ENCODE measurements at regions not wholly inside any gene's neighbourhood (a gene's known extent, or its start where the extent isn't known, plus 50 kb on each side); places are given as distances from the start of the nearest gene placed in this dataset.
A peak's percentile ranks its signal among the peaks of the same experiment; 100 is the strongest.

DNA sequence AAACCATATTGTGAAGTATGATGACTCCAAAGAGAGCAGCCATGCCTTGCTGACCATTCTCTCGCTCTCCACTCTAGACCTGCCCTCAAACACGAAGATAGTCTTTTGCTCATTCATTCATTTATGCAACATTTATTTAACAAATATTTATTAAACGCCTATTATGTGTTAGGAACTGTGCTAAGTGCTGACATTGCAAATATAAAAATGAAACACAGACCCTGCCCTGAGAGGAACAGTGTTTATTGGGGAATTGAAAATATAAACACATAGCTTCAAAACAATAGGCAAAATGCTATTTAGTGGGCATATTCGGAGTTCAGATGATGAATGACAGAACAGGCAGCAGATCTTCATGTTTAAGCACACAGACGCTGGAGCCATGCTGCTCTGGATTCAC lies 213.6 kb downstream of the NUF2 start:
- Histone ChIP-seq H3K9me3 (ENCODE audit: control insufficient read depth, insufficient read depth, low read length) (no peaks in the 10 kb centered on the region), H2AK9ac (replicated peaks; ENCODE audit: low read depth, low read length, poor library complexity) (no peak overlapping the region), H3K9me1 (ENCODE audit: insufficient read depth, low read length) (no peaks in the 10 kb centered on the region), H3K14ac (replicated peaks; ENCODE audit: low read depth, low read length) (no peak overlapping the region), H4K20me1 (ENCODE audit: insufficient read depth, low read length) (no peaks in the 10 kb centered on the region), H2AK5ac (ENCODE audit: low read depth, low read length) (no peak overlapping the region), H3K18ac (ENCODE audit: low read depth, low read length) (no peak overlapping the region), H3K4me1 (ENCODE audit: control insufficient read depth, insufficient read depth, low read length) (no peaks in the 10 kb centered on the region), H3K79me1 (ENCODE audit: low read depth in 1 of 2, low read length in 2 of 2) (no peaks in the 10 kb centered on the region), H3K23ac (ENCODE audit: low read depth, low read length) (no peak overlapping the region), H3K56ac (ENCODE audit: extremely low read depth, insufficient read depth, low read length) (no peak overlapping the region), H2BK120ac (ENCODE audit: low read depth, low read length) (no peak overlapping the region), H2BK20ac (ENCODE audit: low read depth, low read length) (no peak overlapping the region), H4K91ac (ENCODE audit: insufficient read depth, low read depth, low read length) (no peak overlapping the region), H4K8ac (ENCODE audit: low read depth in 2 of 2, low read length in 2 of 2) (no peak overlapping the region), H3K9ac (ENCODE audit: low read depth, low read length) (no peak overlapping the region), H3K4me3 (ENCODE audit: insufficient read depth, low read depth, low read length) (no peak overlapping the region), H3K4ac (ENCODE audit: low read depth, low read length) (no peak overlapping the region), H3K4me2 (ENCODE audit: low read depth, low read length) (no peak overlapping the region), H2BK5ac (ENCODE audit: low read depth, low read length, poor library complexity, severe bottlenecking) (no peak overlapping the region), H3K36me3 (ENCODE audit: control insufficient read depth, insufficient read depth, low read length) (no peaks in the 10 kb centered on the region), H4K5ac (ENCODE audit: low read depth, low read length) (no peak overlapping the region), H3K27me3 (ENCODE audit: control insufficient read depth, insufficient read depth, low read length) (no peaks in the 10 kb centered on the region), H2AFZ (replicated peaks; ENCODE audit: low read length, poor library complexity) (no peak overlapping the region), H2BK15ac (ENCODE audit: low read depth, low read length) (no peak overlapping the region), H3K27ac (ENCODE audit: insufficient read depth, low read length) (no peak overlapping the region)
- no CpG with 5 or more reads among the region's 5 CpGs for WGBS, 2 experiments (ENCODE audit: extremely low coverage in 2 of 2, insufficient read length in 1 of 2)
- dilution Hi-C loops (cut with HindIII; ENCODE audit: low sequenced_read_pairs, unreplicated experiment) = no loop called here
- ChIA-PET CTCF (no interaction called here), POLR2A (ENCODE audit: unreplicated experiment) (no interaction called here)
- intact Hi-C loops (cut with micrococcal nuclease) = no loop called here
- DNase-seq (no peak), ATAC-seq (ENCODE audit: low read depth) (no peak)
- no TSS peak for BruUV-seq (replicated peaks)
- in situ Hi-C loops (cut with MboI; ENCODE audit: low sequenced_read_pairs) = loop anchor here (25.0 kb wide), 1 partner anchor 1527 kb away; no protein-coding TSS in a partner anchor
- TF ChIP-seq MAZ (IDR thresholded peaks at IDR 0.05; ENCODE audit: borderline replicate concordance, low read depth, low read length) (no peak), MAFK (IDR thresholded peaks at IDR 0.05; ENCODE audit: low read depth, low read length) (peak; percentile 96), RCOR1 (IDR thresholded peaks at IDR 0.05; ENCODE audit: insufficient replicate concordance, low read length) (no peak), FOS (IDR thresholded peaks at IDR 0.05; ENCODE audit: low read depth, low read length) (no peak)
- TF ChIP-seq, protein P1, sequence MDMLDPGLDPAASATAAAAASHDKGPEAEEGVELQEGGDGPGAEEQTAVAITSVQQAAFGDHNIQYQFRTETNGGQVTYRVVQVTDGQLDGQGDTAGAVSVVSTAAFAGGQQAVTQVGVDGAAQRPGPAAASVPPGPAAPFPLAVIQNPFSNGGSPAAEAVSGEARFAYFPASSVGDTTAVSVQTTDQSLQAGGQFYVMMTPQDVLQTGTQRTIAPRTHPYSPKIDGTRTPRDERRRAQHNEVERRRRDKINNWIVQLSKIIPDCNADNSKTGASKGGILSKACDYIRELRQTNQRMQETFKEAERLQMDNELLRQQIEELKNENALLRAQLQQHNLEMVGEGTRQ (IDR thresholded peaks at IDR 0.05; ENCODE audit: low read depth, low read length) = no peak

Measured in IMR-90 (cell line).